ENCODE measurements at regions not wholly inside any gene's neighbourhood (a gene's known extent, or its start where the extent isn't known, plus 50 kb on each side); places are given as distances from the start of the nearest gene placed in this dataset.
A peak's percentile ranks its signal among the peaks of the same experiment; 100 is the strongest.

GRCh38 chr11:91876746-91877145 is 347.9 kb upstream of the FAT3 start:
- Histone ChIP-seq H4K8ac (ENCODE audit: low read length) (no peak overlapping the region), H2AK5ac (ENCODE audit: low read length, severe bottlenecking) (no peak overlapping the region), H2BK12ac (ENCODE audit: low read length in 2 of 2) (no peak overlapping the region), H3K9me3 (ENCODE audit: control insufficient read depth, low read length) (no peaks in the 10 kb centered on the region), H3K36me3 (ENCODE audit: control insufficient read depth in 1 of 2, insufficient read depth in 2 of 2, low read depth in 1 of 2, low read length in 2 of 2) (no peaks in the 10 kb centered on the region), H3K27ac (ENCODE audit: low read length, poor library complexity, severe bottlenecking) (no peak overlapping the region), H3K4ac (ENCODE audit: low read depth in 1 of 2, low read length in 2 of 2) (no peak overlapping the region), H3K79me1 (replicated peaks; ENCODE audit: low read length, poor library complexity, severe bottlenecking) (no peaks in the 10 kb centered on the region), H2BK120ac (ENCODE audit: low read depth, low read length) (no peak overlapping the region), H3K9ac (ENCODE audit: low read length) (no peak overlapping the region), H2AFZ (ENCODE audit: low read depth, low read length) (no peak overlapping the region), H3K4me3 (ENCODE audit: insufficient read depth in 1 of 2, low read depth in 1 of 2, low read length in 2 of 2) (no peak overlapping the region), H3K4me1 (ENCODE audit: control insufficient read depth, insufficient read depth, low read depth, low read length) (no peaks in the 10 kb centered on the region), H3K27me3 (ENCODE audit: control insufficient read depth in 1 of 2, insufficient read depth in 1 of 2, low read length in 2 of 2) (no peaks in the 10 kb centered on the region), H3K14ac (ENCODE audit: low read length in 2 of 2) (no peak overlapping the region), H3K23ac (ENCODE audit: low read length in 2 of 2) (no peak overlapping the region), H2BK15ac (ENCODE audit: low read depth, poor library complexity, severe bottlenecking) (no peak overlapping the region), H4K91ac (ENCODE audit: low read length) (no peak overlapping the region), H3K18ac (ENCODE audit: low read depth in 1 of 2, low read length in 2 of 2) (no peak overlapping the region), H3K4me2 (ENCODE audit: low read length, poor library complexity, severe bottlenecking) (no peak overlapping the region), H2BK5ac (ENCODE audit: low read depth, low read length, poor library complexity, severe bottlenecking) (no peak overlapping the region)
- 72% methylated on average over 2 of the region's 2 CpGs for WGBS
- no peak for DNase-seq

GRCh38 chr11:91872243-91872642 is 352.4 kb upstream of the FAT3 start:
- Histone ChIP-seq H3K4me3 (ENCODE audit: insufficient read depth in 1 of 2, low read depth in 1 of 2, low read length in 2 of 2) (no peak overlapping the region), H3K36me3 (ENCODE audit: control insufficient read depth in 1 of 2, insufficient read depth in 2 of 2, low read depth in 1 of 2, low read length in 2 of 2) (no peaks in the 10 kb centered on the region), H3K23ac (ENCODE audit: low read length in 2 of 2) (no peak overlapping the region), H3K27me3 (ENCODE audit: control insufficient read depth in 1 of 2, insufficient read depth in 1 of 2, low read length in 2 of 2) (peaks cover 0 to 27% of the 10 kb centered on the region in 2 experiments), H3K9ac (ENCODE audit: low read length) (no peak overlapping the region), H3K9me3 (ENCODE audit: control insufficient read depth, low read length) (no peaks in the 10 kb centered on the region), H2BK120ac (ENCODE audit: low read depth, low read length) (no peak overlapping the region), H3K18ac (ENCODE audit: low read depth in 1 of 2, low read length in 2 of 2) (peak overlapping the region in 1 of 2 experiments; percentile 21), H3K79me1 (replicated peaks; ENCODE audit: low read length, poor library complexity, severe bottlenecking) (no peaks in the 10 kb centered on the region), H2AK5ac (ENCODE audit: low read length, severe bottlenecking) (peak overlapping the region; percentile 8), H2AFZ (ENCODE audit: low read depth, low read length) (no peak overlapping the region), H4K91ac (ENCODE audit: low read length) (no peak overlapping the region), H3K4me1 (ENCODE audit: control insufficient read depth, insufficient read depth, low read depth, low read length) (no peaks in the 10 kb centered on the region), H3K27ac (ENCODE audit: low read length, poor library complexity, severe bottlenecking) (no peak overlapping the region), H3K14ac (ENCODE audit: low read length in 2 of 2) (no peak overlapping the region), H4K8ac (ENCODE audit: low read length) (no peak overlapping the region), H3K4ac (ENCODE audit: low read depth in 1 of 2, low read length in 2 of 2) (no peak overlapping the region), H2BK12ac (ENCODE audit: low read length in 2 of 2) (no peak overlapping the region), H3K4me2 (ENCODE audit: low read length, poor library complexity, severe bottlenecking) (no peak overlapping the region), H2BK5ac (ENCODE audit: low read depth, low read length, poor library complexity, severe bottlenecking) (no peak overlapping the region), H2BK15ac (ENCODE audit: low read depth, poor library complexity, severe bottlenecking) (no peak overlapping the region)
- peak; percentile 9 for DNase-seq
- WGBS: 55% methylated on average over 4 of the region's 5 CpGs

DNA sequence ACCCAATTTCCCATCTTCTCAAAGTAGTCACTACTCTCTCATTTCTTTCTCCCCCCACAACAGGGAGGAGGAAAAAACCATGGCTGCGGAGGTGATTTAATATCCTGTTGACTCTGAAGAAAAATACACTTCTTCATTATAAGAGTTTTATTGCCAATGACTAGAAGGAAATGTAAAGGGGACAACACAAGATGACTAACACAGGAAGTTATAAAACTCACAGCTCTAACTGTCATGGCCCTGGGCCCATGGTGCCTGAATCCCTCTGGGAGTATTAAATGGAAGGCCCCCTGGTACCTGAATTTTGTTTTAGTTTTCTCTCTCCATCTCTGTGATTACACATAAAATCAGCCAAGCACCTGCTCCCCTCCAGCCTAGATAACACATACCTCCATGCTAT is 352.8 kb upstream of the FAT3 start:
- H3K23ac ChIP-seq (ENCODE audit: low read length in 2 of 2): no peak overlapping the region
- H2BK12ac ChIP-seq (ENCODE audit: low read length in 2 of 2): no peak overlapping the region
- H3K4me2 ChIP-seq (ENCODE audit: low read length, poor library complexity, severe bottlenecking): no peak overlapping the region
- no peaks in the 10 kb centered on the region for H3K4me1 ChIP-seq (ENCODE audit: control insufficient read depth, insufficient read depth, low read depth, low read length)
- no peaks in the 10 kb centered on the region for H3K79me1 ChIP-seq (replicated peaks; ENCODE audit: low read length, poor library complexity, severe bottlenecking)
- no peak overlapping the region for H3K18ac ChIP-seq (ENCODE audit: low read depth in 1 of 2, low read length in 2 of 2)
- no peak overlapping the region for H2AFZ ChIP-seq (ENCODE audit: low read depth, low read length)
- no CpG with 5 or more reads among the region's 1 CpG for WGBS
- no peaks in the 10 kb centered on the region for H3K36me3 ChIP-seq (ENCODE audit: control insufficient read depth in 1 of 2, insufficient read depth in 2 of 2, low read depth in 1 of 2, low read length in 2 of 2)
- H2AK5ac ChIP-seq (ENCODE audit: low read length, severe bottlenecking): no peak overlapping the region
- H3K4me3 ChIP-seq (ENCODE audit: insufficient read depth in 1 of 2, low read depth in 1 of 2, low read length in 2 of 2): no peak overlapping the region
- H4K8ac ChIP-seq (ENCODE audit: low read length): no peak overlapping the region
- no peak overlapping the region for H2BK5ac ChIP-seq (ENCODE audit: low read depth, low read length, poor library complexity, severe bottlenecking)
- no peak overlapping the region for H3K9ac ChIP-seq (ENCODE audit: low read length)
- H3K14ac ChIP-seq (ENCODE audit: low read length in 2 of 2): no peak overlapping the region
- DNase-seq: peak; percentile 13
- H3K27me3 ChIP-seq (ENCODE audit: control insufficient read depth in 1 of 2, insufficient read depth in 1 of 2, low read length in 2 of 2): peaks cover 0 to 31% of the 10 kb centered on the region in 2 experiments
- H3K9me3 ChIP-seq (ENCODE audit: control insufficient read depth, low read length): no peaks in the 10 kb centered on the region
- no peak overlapping the region for H3K27ac ChIP-seq (ENCODE audit: low read length, poor library complexity, severe bottlenecking)
- H4K91ac ChIP-seq (ENCODE audit: low read length): no peak overlapping the region
- no peak overlapping the region for H3K4ac ChIP-seq (ENCODE audit: low read depth in 1 of 2, low read length in 2 of 2)
- H2BK120ac ChIP-seq (ENCODE audit: low read depth, low read length): no peak overlapping the region
- H2BK15ac ChIP-seq (ENCODE audit: low read depth, poor library complexity, severe bottlenecking): no peak overlapping the region

- Histone ChIP-seq H3K23ac (ENCODE audit: low read length in 2 of 2) (no peak overlapping the region), H2BK15ac (ENCODE audit: low read depth, poor library complexity, severe bottlenecking) (no peak overlapping the region), H2AK5ac (ENCODE audit: low read length, severe bottlenecking) (no peak overlapping the region), H3K4me3 (ENCODE audit: insufficient read depth in 1 of 2, low read depth in 1 of 2, low read length in 2 of 2) (no peak overlapping the region), H3K27me3 (ENCODE audit: control insufficient read depth in 1 of 2, insufficient read depth in 1 of 2, low read length in 2 of 2) (peaks cover 0 to 38% of the 10 kb centered on the region in 2 experiments), H3K18ac (ENCODE audit: low read depth in 1 of 2, low read length in 2 of 2) (no peak overlapping the region), H2AFZ (ENCODE audit: low read depth, low read length) (no peak overlapping the region), H3K9me3 (ENCODE audit: control insufficient read depth, low read length) (no peaks in the 10 kb centered on the region), H4K91ac (ENCODE audit: low read length) (no peak overlapping the region), H3K79me1 (replicated peaks; ENCODE audit: low read length, poor library complexity, severe bottlenecking) (no peaks in the 10 kb centered on the region), H3K4me2 (ENCODE audit: low read length, poor library complexity, severe bottlenecking) (no peak overlapping the region), H3K9ac (ENCODE audit: low read length) (no peak overlapping the region), H3K36me3 (ENCODE audit: control insufficient read depth in 1 of 2, insufficient read depth in 2 of 2, low read depth in 1 of 2, low read length in 2 of 2) (no peaks in the 10 kb centered on the region), H2BK120ac (ENCODE audit: low read depth, low read length) (no peak overlapping the region), H2BK12ac (ENCODE audit: low read length in 2 of 2) (no peak overlapping the region), H4K8ac (ENCODE audit: low read length) (no peak overlapping the region), H3K4me1 (ENCODE audit: control insufficient read depth, insufficient read depth, low read depth, low read length) (no peaks in the 10 kb centered on the region), H2BK5ac (ENCODE audit: low read depth, low read length, poor library complexity, severe bottlenecking) (no peak overlapping the region), H3K14ac (ENCODE audit: low read length in 2 of 2) (no peak overlapping the region), H3K27ac (ENCODE audit: low read length, poor library complexity, severe bottlenecking) (no peak overlapping the region), H3K4ac (ENCODE audit: low read depth in 1 of 2, low read length in 2 of 2) (no peak overlapping the region)
- DNase-seq: no peak
- WGBS: 59% methylated on average over 2 of the region's 2 CpGs
These were observed 353.6 kb upstream of the FAT3 start for GRCh38 chr11:91871048-91871447.

All from mesenchymal stem cell (in vitro differentiated cells and primary cell).